SK-N-SH (cell line): ENCODE measurements at regions not wholly inside any gene's neighbourhood (a gene's known extent, or its start where the extent isn't known, plus 50 kb on each side); places are given as distances from the start of the nearest gene placed in this dataset.

Source experiments
- CTCF ChIA-PET: fragments of 300-600, 350-600 bp; formaldehyde crosslinking; extraction: SDS; loops from one replicate; lab custom pipeline; 2021; lab: Yijun Ruan, JAX
- POLR2A ChIA-PET: fragments of 350-600 bp; sonication (Branson Sonifier 250); formaldehyde crosslinking; extraction: SDS; loops from one replicate; lab custom pipeline; 2020; ENCODE audit warnings: antibody characterized with exemption, inconsistent platforms; lab: Yijun Ruan, JAX
- DNase-seq: peaks from one replicate; pipeline ENCODE4 v3.0.0; 2012
- H2AFZ ChIP-seq: fragments of 200-600 bp; sonication (generic); 2 replicates; pipeline ENCODE4 v1.8.1; 2016; ENCODE audit warnings: antibody characterized with exemption, mild to moderate bottlenecking, low read depth
- H3F3A ChIP-seq: fragments of 200-600 bp; sonication (generic); replicated peaks from 2 replicates; pipeline ENCODE3; 2016; ENCODE audit warnings: antibody characterized with exemption, mild to moderate bottlenecking; ENCODE audit not compliant: insufficient read depth
- H3K27ac ChIP-seq, 2 experiments: fragments of 200-500 bp in 1 of 2; fragments of 200-600 bp in 1 of 2; sonication (Bioruptor generic) in 1 of 2; sonication (generic), shearing (Covaris generic) in 1 of 2; 2 replicates each; pipeline versions ENCODE4 v1.5.1 to v1.6.1; 2014 to 2016; ENCODE audit warnings: low read depth in 2 of 2, inconsistent platforms in 1 of 2, low read length in 1 of 2, mild to moderate bottlenecking in 1 of 2, mixed read lengths in 1 of 2
- H3K27me3 ChIP-seq: fragments of 200-600 bp; sonication (generic), shearing (Covaris generic); 2 replicates; pipeline ENCODE4 v1.6.1; 2016; ENCODE audit warnings: mixed run types; ENCODE audit not compliant: insufficient read depth
- H3K36me3 ChIP-seq, 2 experiments: fragments of 200-500 bp in 1 of 2; fragments of 200-600 bp in 1 of 2; sonication (Bioruptor generic) in 1 of 2; sonication (generic) in 1 of 2; replicated peaks in 1 of 2; 2 replicates each; pipeline versions ENCODE3 to v1.5.1; 2014 to 2016; ENCODE audit warnings: low read length in 1 of 2, mild to moderate bottlenecking in 1 of 2; ENCODE audit not compliant: insufficient read depth in 2 of 2, control insufficient read depth in 1 of 2
- H3K4me1 ChIP-seq, 2 experiments: fragments of 200-500 bp in 1 of 2; fragments of 200-600 bp in 1 of 2; sonication (Bioruptor generic) in 1 of 2; sonication (generic), shearing (Covaris generic) in 1 of 2; 2 replicates each; pipeline versions ENCODE4 v1.5.1 to v1.6.1; 2014 to 2016; ENCODE audit warnings: low read depth in 1 of 2, low read length in 1 of 2, mixed run types in 1 of 2; ENCODE audit not compliant: insufficient read depth in 2 of 2, control insufficient read depth in 1 of 2
- H3K4me2 ChIP-seq: fragments of 200-600 bp; sonication (generic), shearing (Covaris generic); 2 replicates; pipeline ENCODE4 v1.6.1; 2017; ENCODE audit warnings: mixed run types
- H3K4me3 ChIP-seq, 2 experiments: fragments of 200-500 bp in 1 of 2; fragments of 200-600 bp in 1 of 2; sonication (Bioruptor generic) in 1 of 2; sonication (generic), shearing (Covaris generic) in 1 of 2; 2 replicates each; pipeline versions ENCODE4 v1.5.1 to v1.8.1; 2014 to 2016; ENCODE audit warnings: low read depth in 2 of 2, inconsistent platforms in 1 of 2, low read length in 1 of 2, mild to moderate bottlenecking in 1 of 2, mixed read lengths in 1 of 2, moderate library complexity in 1 of 2
- H3K79me2 ChIP-seq: fragments of 200-600 bp; sonication (generic); 2 replicates; pipeline ENCODE4 v1.8.1; 2017; ENCODE audit warnings: mild to moderate bottlenecking; ENCODE audit not compliant: insufficient read depth
- H3K9ac ChIP-seq: fragments of 200-600 bp; sonication (generic); 2 replicates; pipeline ENCODE4 v1.6.1; 2017; ENCODE audit warnings: mixed run types
- H3K9me2 ChIP-seq: fragments of 200-600 bp; sonication (generic); 2 replicates; pipeline ENCODE4 v1.6.1; 2017; ENCODE audit warnings: mixed run types
- H3K9me3 ChIP-seq: fragments of 200-600 bp; sonication (generic); 2 replicates; pipeline ENCODE4 v1.6.1; 2017; ENCODE audit warnings: mixed run types, mild to moderate bottlenecking, moderate library complexity
- H4K20me1 ChIP-seq: fragments of 200-600 bp; sonication (generic); 2 replicates; pipeline ENCODE4 v1.6.1; 2017; ENCODE audit warnings: mild to moderate bottlenecking, mixed run types; ENCODE audit not compliant: insufficient read depth
- CHD2 ChIP-seq: fragments of 150-350 bp; IDR thresholded peaks from 2 replicates; pipeline ENCODE4 v1.6.1; 2018; ENCODE audit warnings: low read length; ENCODE audit not compliant: partially characterized antibody
- EP300 ChIP-seq, 2 experiments: IDR thresholded peaks; 2 replicates each; pipeline versions ENCODE4 v1.4.0 to v1.6.1; 2012; ENCODE audit warnings: borderline replicate concordance in 1 of 2, low read depth in 1 of 2, low read length in 1 of 2
- FOXJ3 ChIP-seq: sonication (generic); formaldehyde crosslinking; IDR thresholded peaks from 2 replicates; pipeline ENCODE4 v1.5.1; 2020; ENCODE audit warnings: mild to moderate bottlenecking, missing genetic modification reagents
- FOXM1 ChIP-seq: IDR thresholded peaks from 2 replicates; pipeline ENCODE4 v1.4.0; 2012; ENCODE audit warnings: low read depth, mild to moderate bottlenecking
- NFIC ChIP-seq: IDR thresholded peaks from 2 replicates; pipeline ENCODE4 v1.4.0; 2012; ENCODE audit warnings: borderline replicate concordance
- POLR2AphosphoS5 ChIP-seq: IDR thresholded peaks from 2 replicates; pipeline ENCODE4 v1.6.1; 2012; ENCODE audit warnings: low read depth, low read length
- RCOR1 ChIP-seq: fragments of 150-350 bp; IDR thresholded peaks from 2 replicates; pipeline ENCODE4 v1.6.1; 2017; ENCODE audit warnings: antibody characterized with exemption, low read length
- REST ChIP-seq: IDR thresholded peaks from 2 replicates; pipeline ENCODE4 v1.6.1; 2012; ENCODE audit warnings: mild to moderate bottlenecking, low read depth, low read length, moderate library complexity
- RXRA ChIP-seq: IDR thresholded peaks from 2 replicates; pipeline ENCODE4 v1.4.0; 2012; ENCODE audit warnings: low read depth, mild to moderate bottlenecking, borderline replicate concordance
- TAF1 ChIP-seq: IDR thresholded peaks from 2 replicates; pipeline ENCODE4 v1.6.1; 2012; ENCODE audit warnings: low read depth, mild to moderate bottlenecking, low read length, moderate library complexity, borderline replicate concordance
- TCF12 ChIP-seq: IDR thresholded peaks from 2 replicates; pipeline ENCODE4 v1.4.0; 2012
- TEAD4 ChIP-seq: IDR thresholded peaks from 2 replicates; pipeline ENCODE4 v1.4.0; 2012; ENCODE audit warnings: mild to moderate bottlenecking, borderline replicate concordance; ENCODE audit not compliant: insufficient read depth
- YY1 ChIP-seq: IDR thresholded peaks from 2 replicates; pipeline ENCODE4 v1.4.0; 2012; ENCODE audit warnings: low read depth, mild to moderate bottlenecking
- ZBTB33 ChIP-seq: IDR thresholded peaks from 2 replicates; pipeline ENCODE4 v1.4.0; 2012; ENCODE audit warnings: low read depth, borderline replicate concordance
- WGBS: methylation state at CpG from one replicate; pipeline ENCODE4 v1.1.6; 2017; ENCODE audit warnings: low lambda C conversion rate; 5-methylcytosine and 5-hydroxymethylcytosine counted together
- TF ChIP-seq, protein P1 (sequence below): fragments of 200-600 bp; sonication (generic); IDR thresholded peaks from 2 replicates; pipeline ENCODE4 v1.6.1; 2017; ENCODE audit warnings: antibody characterized with exemption, mild to moderate bottlenecking, moderate library complexity
- TF ChIP-seq, protein P2 (sequence below): fragments of 150-350 bp; IDR thresholded peaks from 2 replicates; pipeline ENCODE4 v1.6.1; 2016; ENCODE audit warnings: mild to moderate bottlenecking, low read depth, low read length
- TF ChIP-seq, protein P3 (sequence below): IDR thresholded peaks from 2 replicates; pipeline ENCODE4 v1.4.0; 2012; ENCODE audit warnings: low read depth

GRCh38 chr20:39893003-39893685, 795.9 kb downstream of the MAFB start:
- POLR2A ChIA-PET = no interaction called here
- H3K9ac ChIP-seq = no peak overlapping the region
- no peaks in the 10 kb centered on the region for H3K36me3 ChIP-seq
- no peaks in the 10 kb centered on the region for H4K20me1 ChIP-seq
- WGBS = 13% methylated on average over 1 of the region's 1 CpG
- no peak overlapping the region for H3K4me3 ChIP-seq
- H3F3A ChIP-seq = no peaks in the 10 kb centered on the region
- DNase-seq = no peak
- TF ChIP-seq, protein P1, sequence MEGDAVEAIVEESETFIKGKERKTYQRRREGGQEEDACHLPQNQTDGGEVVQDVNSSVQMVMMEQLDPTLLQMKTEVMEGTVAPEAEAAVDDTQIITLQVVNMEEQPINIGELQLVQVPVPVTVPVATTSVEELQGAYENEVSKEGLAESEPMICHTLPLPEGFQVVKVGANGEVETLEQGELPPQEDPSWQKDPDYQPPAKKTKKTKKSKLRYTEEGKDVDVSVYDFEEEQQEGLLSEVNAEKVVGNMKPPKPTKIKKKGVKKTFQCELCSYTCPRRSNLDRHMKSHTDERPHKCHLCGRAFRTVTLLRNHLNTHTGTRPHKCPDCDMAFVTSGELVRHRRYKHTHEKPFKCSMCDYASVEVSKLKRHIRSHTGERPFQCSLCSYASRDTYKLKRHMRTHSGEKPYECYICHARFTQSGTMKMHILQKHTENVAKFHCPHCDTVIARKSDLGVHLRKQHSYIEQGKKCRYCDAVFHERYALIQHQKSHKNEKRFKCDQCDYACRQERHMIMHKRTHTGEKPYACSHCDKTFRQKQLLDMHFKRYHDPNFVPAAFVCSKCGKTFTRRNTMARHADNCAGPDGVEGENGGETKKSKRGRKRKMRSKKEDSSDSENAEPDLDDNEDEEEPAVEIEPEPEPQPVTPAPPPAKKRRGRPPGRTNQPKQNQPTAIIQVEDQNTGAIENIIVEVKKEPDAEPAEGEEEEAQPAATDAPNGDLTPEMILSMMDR = peak; percentile 27; the same call in 1 of the 2 replicates
- TF ChIP-seq TEAD4 (no peak), NFIC (no peak), POLR2AphosphoS5 (no peak)
- no peak overlapping the region for H2AFZ ChIP-seq
- no peak overlapping the region; a peak in 1 of 4 replicates for H3K27ac ChIP-seq
- H3K4me1 ChIP-seq = no peaks in the 10 kb centered on the region; a peak in 1 of 4 replicates
- no peaks in the 10 kb centered on the region for H3K79me2 ChIP-seq
- no peak overlapping the region for H3K4me2 ChIP-seq
- H3K9me3 ChIP-seq = no peaks in the 10 kb centered on the region; the same call in 1 of the 2 replicates
- CTCF ChIA-PET = interaction anchor here (1.1 kb wide), 1 partner anchor 10 kb away, joined by 3 read pairs; no protein-coding TSS in a partner anchor
- H3K27me3 ChIP-seq = no peaks in the 10 kb centered on the region
- no peaks in the 10 kb centered on the region for H3K9me2 ChIP-seq

GRCh38 chr20:39890697-39891096, 798.3 kb downstream of the MAFB start:
- no peaks in the 10 kb centered on the region; a peak in 1 of 4 replicates for H3K4me1 ChIP-seq
- DNase-seq = no peak
- no peaks in the 10 kb centered on the region for H3K36me3 ChIP-seq
- WGBS = 33% methylated on average over 1 of the region's 1 CpG
- H3K9ac ChIP-seq = no peak overlapping the region
- no peak overlapping the region for H3K27ac ChIP-seq
- H3K27me3 ChIP-seq = no peaks in the 10 kb centered on the region
- ChIA-PET POLR2A (no interaction called here), CTCF (interaction anchor here (0.9 to 1.2 kb wide), 3 partner anchors 9 to 799 kb away, joined by 3 to 4 read pairs (median 4); no protein-coding TSS in a partner anchor)
- H3K9me3 ChIP-seq = no peaks in the 10 kb centered on the region; the same call in 1 of the 2 replicates
- no peak overlapping the region for H2AFZ ChIP-seq
- TF ChIP-seq YY1 (no peak), FOXM1 (no peak), REST (no peak), ZBTB33 (no peak), EP300 (IDR thresholded peaks at IDR 0.05; ENCODE audit: borderline replicate concordance in 1 of 2, low read depth in 1 of 2, low read length in 1 of 2) (no peak), RCOR1 (no peak), CHD2 (no peak), TAF1 (no peak), FOXJ3 (no peak), RXRA (no peak), TCF12 (no peak), TEAD4 (no peak)
- TF ChIP-seq, protein P2, sequence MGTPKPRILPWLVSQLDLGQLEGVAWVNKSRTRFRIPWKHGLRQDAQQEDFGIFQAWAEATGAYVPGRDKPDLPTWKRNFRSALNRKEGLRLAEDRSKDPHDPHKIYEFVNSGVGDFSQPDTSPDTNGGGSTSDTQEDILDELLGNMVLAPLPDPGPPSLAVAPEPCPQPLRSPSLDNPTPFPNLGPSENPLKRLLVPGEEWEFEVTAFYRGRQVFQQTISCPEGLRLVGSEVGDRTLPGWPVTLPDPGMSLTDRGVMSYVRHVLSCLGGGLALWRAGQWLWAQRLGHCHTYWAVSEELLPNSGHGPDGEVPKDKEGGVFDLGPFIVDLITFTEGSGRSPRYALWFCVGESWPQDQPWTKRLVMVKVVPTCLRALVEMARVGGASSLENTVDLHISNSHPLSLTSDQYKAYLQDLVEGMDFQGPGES = no peak
- TF ChIP-seq, protein P3, sequence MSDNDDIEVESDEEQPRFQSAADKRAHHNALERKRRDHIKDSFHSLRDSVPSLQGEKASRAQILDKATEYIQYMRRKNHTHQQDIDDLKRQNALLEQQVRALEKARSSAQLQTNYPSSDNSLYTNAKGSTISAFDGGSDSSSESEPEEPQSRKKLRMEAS = no peak
- H3K4me3 ChIP-seq = no peak overlapping the region
- H3K79me2 ChIP-seq = no peaks in the 10 kb centered on the region
- H3K4me2 ChIP-seq = no peak overlapping the region
- H3K9me2 ChIP-seq = no peaks in the 10 kb centered on the region
- no peaks in the 10 kb centered on the region for H4K20me1 ChIP-seq
- no peaks in the 10 kb centered on the region for H3F3A ChIP-seq
